ENCODE measurements at regions not wholly inside any gene's neighbourhood (a gene's known extent, or its start where the extent isn't known, plus 50 kb on each side); places are given as distances from the start of the nearest gene placed in this dataset.

- peaks cover 4% of the 10 kb centered on the region for H3K36me3 Mint-ChIP-seq (ENCODE audit: insufficient read depth)
- no peak overlapping the region for H3K4me3 Mint-ChIP-seq (ENCODE audit: low read depth)
- peaks cover 7% of the 10 kb centered on the region for H3K4me1 Mint-ChIP-seq (ENCODE audit: low read depth)
- peaks cover 13% of the 10 kb centered on the region for H3K9me3 Mint-ChIP-seq (ENCODE audit: low read depth)
- DNase-seq (ENCODE audit: low spot score, unreplicated experiment), result no peak
- TF ChIP-seq, protein P1, sequence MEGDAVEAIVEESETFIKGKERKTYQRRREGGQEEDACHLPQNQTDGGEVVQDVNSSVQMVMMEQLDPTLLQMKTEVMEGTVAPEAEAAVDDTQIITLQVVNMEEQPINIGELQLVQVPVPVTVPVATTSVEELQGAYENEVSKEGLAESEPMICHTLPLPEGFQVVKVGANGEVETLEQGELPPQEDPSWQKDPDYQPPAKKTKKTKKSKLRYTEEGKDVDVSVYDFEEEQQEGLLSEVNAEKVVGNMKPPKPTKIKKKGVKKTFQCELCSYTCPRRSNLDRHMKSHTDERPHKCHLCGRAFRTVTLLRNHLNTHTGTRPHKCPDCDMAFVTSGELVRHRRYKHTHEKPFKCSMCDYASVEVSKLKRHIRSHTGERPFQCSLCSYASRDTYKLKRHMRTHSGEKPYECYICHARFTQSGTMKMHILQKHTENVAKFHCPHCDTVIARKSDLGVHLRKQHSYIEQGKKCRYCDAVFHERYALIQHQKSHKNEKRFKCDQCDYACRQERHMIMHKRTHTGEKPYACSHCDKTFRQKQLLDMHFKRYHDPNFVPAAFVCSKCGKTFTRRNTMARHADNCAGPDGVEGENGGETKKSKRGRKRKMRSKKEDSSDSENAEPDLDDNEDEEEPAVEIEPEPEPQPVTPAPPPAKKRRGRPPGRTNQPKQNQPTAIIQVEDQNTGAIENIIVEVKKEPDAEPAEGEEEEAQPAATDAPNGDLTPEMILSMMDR (IDR thresholded peaks at IDR 0.05; ENCODE audit: unreplicated experiment), result no peak
- H3K27me3 Mint-ChIP-seq, result no peaks in the 10 kb centered on the region
- H3K27ac Mint-ChIP-seq, result no peak overlapping the region
Measured at GRCh38 chr2:149924549-149925213, 337.1 kb upstream of the MMADHC start.

- H3K9me3 Mint-ChIP-seq (ENCODE audit: low read depth), result peaks cover 18% of the 10 kb centered on the region
- H3K27ac Mint-ChIP-seq, result no peak overlapping the region
- H3K4me3 Mint-ChIP-seq (ENCODE audit: low read depth), result no peak overlapping the region
- H3K36me3 Mint-ChIP-seq (ENCODE audit: insufficient read depth), result peaks cover 4% of the 10 kb centered on the region
- TF ChIP-seq, protein P1 (IDR thresholded peaks at IDR 0.05; ENCODE audit: unreplicated experiment), result no peak
- H3K4me1 Mint-ChIP-seq (ENCODE audit: low read depth), result peaks cover 7% of the 10 kb centered on the region
- no peak for DNase-seq (ENCODE audit: low spot score, unreplicated experiment)
- H3K27me3 Mint-ChIP-seq, result no peaks in the 10 kb centered on the region
Measured at GRCh38 chr2:149924028-149924427, 336.5 kb upstream of the MMADHC start.

DNA sequence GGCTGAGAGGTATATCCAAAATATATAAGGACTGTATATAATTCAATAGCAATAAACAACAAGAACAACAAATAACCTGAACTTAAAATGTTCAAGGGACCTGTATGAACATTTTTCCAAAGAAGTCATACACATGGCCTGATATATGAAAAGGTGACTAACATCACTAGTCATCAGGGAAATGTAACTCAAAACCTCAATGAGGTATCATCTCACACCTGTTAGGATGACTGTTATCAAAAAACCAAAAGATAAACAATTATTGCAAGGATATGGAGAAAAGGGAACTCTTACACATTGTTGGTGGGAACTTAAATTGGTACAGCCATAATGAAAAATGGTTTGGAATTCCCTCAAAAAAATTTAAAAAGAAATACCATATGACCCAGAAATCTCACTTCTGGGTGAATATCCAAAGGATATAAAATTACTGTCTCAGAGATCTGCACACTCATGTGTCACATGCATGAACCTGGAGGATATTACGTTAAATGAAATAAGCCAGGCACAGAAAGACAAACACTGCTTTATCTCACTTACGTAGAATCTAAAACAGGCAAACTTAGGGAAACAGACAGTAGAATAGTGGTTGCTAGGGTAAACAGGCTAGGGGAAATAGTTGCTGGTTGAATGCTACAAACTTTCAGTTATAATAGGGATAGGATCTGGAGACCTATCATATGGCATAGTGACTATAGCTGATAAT lies 334.5 kb upstream of the MMADHC start:
- peaks cover 24% of the 10 kb centered on the region for H3K9me3 Mint-ChIP-seq (ENCODE audit: low read depth)
- no peaks in the 10 kb centered on the region for H3K27me3 Mint-ChIP-seq
- TF ChIP-seq, protein P1 (IDR thresholded peaks at IDR 0.05; ENCODE audit: unreplicated experiment), result no peak
- H3K4me1 Mint-ChIP-seq (ENCODE audit: low read depth), result peaks cover 7% of the 10 kb centered on the region
- DNase-seq (ENCODE audit: low spot score, unreplicated experiment), result no peak
- H3K4me3 Mint-ChIP-seq (ENCODE audit: low read depth), result no peak overlapping the region
- no peak overlapping the region for H3K27ac Mint-ChIP-seq
- peaks cover 4% of the 10 kb centered on the region for H3K36me3 Mint-ChIP-seq (ENCODE audit: insufficient read depth)

DNA sequence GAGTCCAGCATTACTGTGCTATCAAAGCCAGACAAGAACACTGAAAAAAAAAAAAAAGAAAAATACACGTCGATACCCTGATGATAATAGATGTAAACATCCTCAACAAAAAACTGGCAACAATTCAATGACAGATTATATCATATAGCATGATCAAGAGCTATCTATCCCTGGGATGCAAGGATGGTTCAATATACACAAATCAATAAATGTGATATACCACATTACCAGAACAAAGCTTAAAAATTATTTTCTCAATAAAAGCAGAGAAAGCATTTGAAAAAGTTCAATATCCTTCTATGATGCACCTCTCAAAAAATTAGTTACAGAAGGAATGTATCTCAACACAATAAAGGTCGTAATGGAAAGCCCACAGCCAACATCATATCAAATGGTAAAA lies 332.8 kb upstream of the MMADHC start:
- no peak for DNase-seq (ENCODE audit: low spot score, unreplicated experiment)
- peaks cover 4% of the 10 kb centered on the region for H3K36me3 Mint-ChIP-seq (ENCODE audit: insufficient read depth)
- H3K4me3 Mint-ChIP-seq (ENCODE audit: low read depth), result no peak overlapping the region
- no peak overlapping the region for H3K27ac Mint-ChIP-seq
- TF ChIP-seq, protein P1 (IDR thresholded peaks at IDR 0.05; ENCODE audit: unreplicated experiment), result no peak
- H3K4me1 Mint-ChIP-seq (ENCODE audit: low read depth), result peaks cover 7% of the 10 kb centered on the region
- peaks cover 24% of the 10 kb centered on the region for H3K9me3 Mint-ChIP-seq (ENCODE audit: low read depth)
- no peaks in the 10 kb centered on the region for H3K27me3 Mint-ChIP-seq

- H3K27ac Mint-ChIP-seq, result no peak overlapping the region
- DNase-seq (ENCODE audit: low spot score, unreplicated experiment), result no peak
- peaks cover 16% of the 10 kb centered on the region for H3K9me3 Mint-ChIP-seq (ENCODE audit: low read depth)
- no peaks in the 10 kb centered on the region for H3K27me3 Mint-ChIP-seq
- TF ChIP-seq, protein P1 (IDR thresholded peaks at IDR 0.05; ENCODE audit: unreplicated experiment), result no peak
- peaks cover 4% of the 10 kb centered on the region for H3K36me3 Mint-ChIP-seq (ENCODE audit: insufficient read depth)
- H3K4me1 Mint-ChIP-seq (ENCODE audit: low read depth), result no peaks in the 10 kb centered on the region
- H3K4me3 Mint-ChIP-seq (ENCODE audit: low read depth), result no peak overlapping the region
Measured at GRCh38 chr2:149915151-149915550, 327.6 kb upstream of the MMADHC start.
